B cell (primary cell): ENCODE measurements at regions not wholly inside any gene's neighbourhood (a gene's known extent, or its start where the extent isn't known, plus 50 kb on each side); places are given as distances from the start of the nearest gene placed in this dataset.

ENCODE experiments used
- CTCF ChIP-seq: fragments of 200-600 bp; IDR thresholded peaks from one replicate; pipeline ENCODE4 v1.8.0; 2022; ENCODE audit warnings: antibody characterized with exemption, mild to moderate bottlenecking
- EZH2 ChIP-seq: IDR thresholded peaks from 2 replicates; pipeline ENCODE4 v1.6.1; 2012; ENCODE audit warnings: borderline replicate concordance, low read depth, mild to moderate bottlenecking, moderate library complexity, low read length; ENCODE audit not compliant: insufficient read depth, poor library complexity, severe bottlenecking

- TF ChIP-seq CTCF (no peak), EZH2 (no peak)
Observed at GRCh38 chr3:54053211-54053610, 69.1 kb upstream of the CACNA2D3 start.
